GM12891 (cell line): ENCODE measurements at regions not wholly inside any gene's neighbourhood (a gene's known extent, or its start where the extent isn't known, plus 50 kb on each side); places are given as distances from the start of the nearest gene placed in this dataset.

ENCODE experiments used
- DNase-seq: peaks from one replicate; pipeline ENCODE4 v3.0.0; 2011; ENCODE audit warnings: low spot score; ENCODE audit not compliant: insufficient read length
- FAIRE-seq: peaks from 2 replicates; lab custom pipeline; 2011; peaks lifted over from hg19 to GRCh38; lab: Jason Lieb, UNC
- PAX5 ChIP-seq: IDR thresholded peaks from 2 replicates; pipeline ENCODE4 v1.6.1; 2011; ENCODE audit warnings: low read length, moderate library complexity, mild to moderate bottlenecking; ENCODE audit not compliant: insufficient read depth, severe bottlenecking
- POLR2A ChIP-seq: IDR thresholded peaks from 2 replicates; pipeline ENCODE4 v1.6.1; 2011; ENCODE audit warnings: low read depth, low read length, control low read depth
- POLR2AphosphoS5 ChIP-seq: IDR thresholded peaks from 2 replicates; pipeline ENCODE4 v1.6.1; 2011; ENCODE audit warnings: low read depth, low read length, control low read depth
- POU2F2 ChIP-seq: IDR thresholded peaks from 2 replicates; pipeline ENCODE4 v1.6.1; 2011; ENCODE audit warnings: low read depth, mild to moderate bottlenecking, control low read depth, low read length, moderate library complexity
- SPI1 ChIP-seq: IDR thresholded peaks from 2 replicates; pipeline ENCODE4 v1.6.1; 2011; ENCODE audit warnings: low read depth, low read length, control low read depth
- TAF1 ChIP-seq: IDR thresholded peaks from 2 replicates; pipeline ENCODE4 v1.6.1; 2011; ENCODE audit warnings: low read depth, low read length, control low read depth

DNA sequence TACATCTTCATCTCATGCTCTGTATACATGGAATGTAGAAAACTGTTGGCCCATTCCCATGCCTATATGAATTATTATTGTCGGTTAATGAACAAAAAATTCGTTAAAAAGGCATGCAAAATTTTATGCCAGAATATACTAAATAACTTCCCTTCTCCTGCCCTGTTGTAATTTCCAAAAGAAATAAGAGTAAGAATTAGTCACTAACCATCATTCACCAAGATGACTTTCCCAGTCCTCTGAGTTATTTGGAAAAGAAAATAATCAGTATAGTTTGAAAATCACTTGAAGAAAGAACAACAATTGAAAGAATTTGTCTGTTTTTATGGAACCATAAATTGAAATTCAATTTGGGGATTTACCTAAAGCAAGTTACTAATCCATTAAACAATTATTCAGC lies 1149.1 kb upstream of the RAG2 start:
- no peak for TF ChIP-seq TAF1
- TF ChIP-seq SPI1: no peak
- no peak for TF ChIP-seq POU2F2
- TF ChIP-seq PAX5: no peak
- TF ChIP-seq POLR2A: no peak
- TF ChIP-seq POLR2AphosphoS5: no peak
- DNase-seq (no peak), FAIRE-seq (no peak)

DNA sequence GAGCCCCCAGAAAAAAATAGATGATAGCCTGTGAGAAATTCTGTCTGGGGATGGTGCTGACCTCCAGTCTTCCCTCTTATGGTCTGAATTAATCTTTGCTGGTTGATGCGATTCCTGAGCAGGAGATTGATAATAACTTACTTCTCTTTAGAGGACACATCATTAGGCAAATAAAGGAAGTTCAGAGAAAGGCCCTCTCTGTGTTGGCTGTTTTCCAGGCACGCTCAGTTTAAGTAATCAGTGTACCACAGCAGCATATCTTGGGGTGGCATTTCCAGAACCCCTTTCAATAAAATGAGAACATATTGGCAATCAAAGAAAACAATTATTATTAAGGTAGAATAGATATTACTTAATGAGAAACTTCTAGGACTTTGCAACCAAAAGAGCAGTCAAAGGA lies 1129.3 kb upstream of the RAG2 start:
- DNase-seq (no peak), FAIRE-seq (no peak)
- TF ChIP-seq POLR2A: no peak

DNA sequence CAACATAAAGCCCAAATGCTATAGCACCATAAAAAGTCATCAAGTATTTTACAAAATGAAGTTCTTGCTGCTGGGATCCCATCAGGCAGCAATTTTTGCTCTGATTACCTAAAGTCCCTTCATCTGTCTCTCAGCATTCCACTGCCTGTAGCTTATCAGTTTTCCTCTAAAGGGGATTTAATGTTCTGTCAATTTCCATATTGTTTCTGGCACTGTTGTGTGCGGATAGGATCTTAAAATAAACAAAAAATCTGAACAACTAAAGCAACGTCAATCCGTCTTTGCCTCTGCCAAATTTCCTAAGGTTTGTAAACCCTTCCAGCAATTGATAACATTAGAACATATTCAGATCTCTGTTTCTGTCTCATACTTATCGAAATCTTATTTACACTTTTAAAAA lies 1126.3 kb upstream of the RAG2 start:
- FAIRE-seq: no peak
- TF ChIP-seq PAX5 (no peak), SPI1 (no peak), POLR2AphosphoS5 (no peak), POU2F2 (no peak), TAF1 (no peak), POLR2A (no peak)
- DNase-seq: no peak

DNA sequence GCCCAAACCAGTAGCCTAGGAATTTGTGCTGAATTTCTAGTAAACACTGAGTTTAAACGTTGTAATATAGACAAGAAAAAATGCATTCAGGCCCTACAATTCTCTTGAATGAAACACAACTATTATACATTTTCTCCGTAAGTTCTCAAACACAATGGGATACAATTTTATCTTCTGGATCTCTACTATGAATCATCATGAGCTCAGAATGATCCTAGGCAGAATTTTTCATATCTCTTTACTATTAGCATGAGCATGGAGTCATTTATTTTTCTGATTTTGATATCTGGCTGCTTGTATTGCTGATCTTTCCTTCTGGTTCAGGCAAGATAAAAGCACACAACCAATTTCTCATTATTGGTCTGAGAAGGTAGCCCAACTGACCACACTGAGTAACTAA lies 1123.4 kb upstream of the RAG2 start:
- FAIRE-seq (no peak), DNase-seq (no peak)
- TF ChIP-seq TAF1 (no peak), POLR2A (no peak), PAX5 (no peak), SPI1 (no peak), POU2F2 (no peak), POLR2AphosphoS5 (no peak)

DNA sequence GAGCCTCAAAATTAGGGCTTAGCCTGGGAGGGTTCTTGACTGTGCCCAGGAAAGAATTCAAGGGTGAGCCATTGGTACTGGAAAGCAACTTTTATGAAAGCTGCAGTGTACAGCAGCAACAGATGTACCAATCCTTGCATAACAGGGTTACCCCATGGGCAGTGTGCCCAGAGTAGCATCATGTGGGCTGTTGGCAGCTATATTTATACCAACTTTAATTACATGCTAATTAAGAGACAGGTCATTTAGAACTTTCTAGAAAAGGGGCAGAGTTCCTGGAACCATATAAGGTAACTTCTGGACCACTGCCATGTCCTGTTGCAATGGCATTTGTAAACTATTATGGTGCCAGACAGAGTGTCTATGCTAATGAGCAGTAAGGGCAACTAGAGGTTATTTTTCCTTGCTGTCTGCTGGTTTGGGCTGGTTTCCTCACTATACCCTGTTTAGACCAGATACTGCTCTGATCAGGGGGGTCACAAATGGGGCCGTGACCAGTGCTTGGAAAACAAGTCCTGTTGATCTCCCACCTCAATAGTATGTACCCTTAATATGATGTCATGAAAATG lies 1120.5 kb upstream of the RAG2 start:
- TF ChIP-seq SPI1 (no peak), POLR2AphosphoS5 (no peak), POU2F2 (no peak), TAF1 (no peak), POLR2A (no peak), PAX5 (no peak)
- DNase-seq (no peak), FAIRE-seq (no peak)

DNA sequence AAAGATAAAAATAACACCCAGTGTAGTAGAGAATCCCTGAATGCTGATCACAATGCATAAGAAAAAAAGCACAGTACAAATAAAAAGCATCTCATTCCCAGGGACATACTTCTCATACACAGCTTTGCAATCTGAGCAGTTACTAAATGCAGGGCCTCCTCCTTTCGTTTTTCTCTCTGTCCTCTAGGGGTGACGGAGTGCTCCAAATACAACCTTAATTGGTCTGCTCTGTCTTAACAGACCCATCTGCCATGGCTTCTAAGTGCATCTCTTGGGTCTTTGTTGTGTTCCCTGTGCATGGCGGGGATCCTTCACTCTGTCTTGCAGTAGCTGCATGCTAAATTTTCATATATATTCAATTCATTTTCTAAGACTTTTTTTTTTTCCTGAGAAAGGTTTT lies 1114.2 kb upstream of the RAG2 start:
- DNase-seq (no peak), FAIRE-seq (no peak)
- no peak for TF ChIP-seq POLR2A
- no peak for TF ChIP-seq TAF1
- no peak for TF ChIP-seq SPI1
- no peak for TF ChIP-seq POLR2AphosphoS5
- no peak for TF ChIP-seq POU2F2
- TF ChIP-seq PAX5: no peak

DNA sequence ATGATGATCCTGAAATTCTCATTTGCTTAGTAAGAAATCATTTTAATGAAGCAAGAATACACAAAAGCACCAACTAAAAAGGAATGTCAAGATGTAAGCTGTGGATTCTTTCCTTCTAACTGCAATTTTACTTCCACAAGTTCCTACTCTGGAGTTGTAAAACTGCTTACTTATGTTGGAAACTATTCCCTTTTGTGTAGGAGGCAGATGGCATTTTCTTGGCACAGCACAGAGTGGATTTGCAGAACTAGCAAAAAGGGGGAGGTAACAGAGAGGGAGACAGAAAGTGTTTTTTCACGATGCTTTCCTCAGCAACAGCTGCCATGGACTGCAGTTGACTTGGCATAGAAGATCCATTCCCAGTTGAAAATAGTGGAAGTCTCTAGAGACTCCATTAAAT lies 1112.0 kb upstream of the RAG2 start:
- no peak for FAIRE-seq
- DNase-seq: no peak
- no peak for TF ChIP-seq TAF1
- no peak for TF ChIP-seq PAX5
- no peak for TF ChIP-seq POU2F2
- no peak for TF ChIP-seq POLR2A
- TF ChIP-seq SPI1: no peak
- no peak for TF ChIP-seq POLR2AphosphoS5

DNA sequence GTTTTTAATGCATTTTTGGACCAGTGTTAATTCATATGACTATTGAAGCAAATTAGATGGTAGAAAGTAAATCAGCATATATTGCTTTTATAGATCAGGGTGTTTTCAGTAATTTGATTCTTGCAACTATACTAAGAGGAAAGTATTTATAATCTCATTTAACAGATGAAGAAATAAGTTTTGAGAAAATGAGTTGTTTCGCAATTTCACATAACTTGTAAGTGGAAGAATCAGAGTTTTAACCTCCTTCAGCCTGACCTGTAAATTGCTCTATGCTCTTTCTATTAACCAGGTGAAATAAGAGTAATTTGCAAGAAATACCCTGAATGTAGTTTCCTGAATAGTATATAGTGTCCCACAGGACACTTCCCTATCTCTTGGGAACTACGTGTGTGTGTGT lies 1106.8 kb upstream of the RAG2 start:
- FAIRE-seq (no peak), DNase-seq (no peak)
- TF ChIP-seq POU2F2: no peak
- no peak for TF ChIP-seq PAX5
- no peak for TF ChIP-seq TAF1
- no peak for TF ChIP-seq SPI1
- TF ChIP-seq POLR2A: no peak
- TF ChIP-seq POLR2AphosphoS5: no peak

DNA sequence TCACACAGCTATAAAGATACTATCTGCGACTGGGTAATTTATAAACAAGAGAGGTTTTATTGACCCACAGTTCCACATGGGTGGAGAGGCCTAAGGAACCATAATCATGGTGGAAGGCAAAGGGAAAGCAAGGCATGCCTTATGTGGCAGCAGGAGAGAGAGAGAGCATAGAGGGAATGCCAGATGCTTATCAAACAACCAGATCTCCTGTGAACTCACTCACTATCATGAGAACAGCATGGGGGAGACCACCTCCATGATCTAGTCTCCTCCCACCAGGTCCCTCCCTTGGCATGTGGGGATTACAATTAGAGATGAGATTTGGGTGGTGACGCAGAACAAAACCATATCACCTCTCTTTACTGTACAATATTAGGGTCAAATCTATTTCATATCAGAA lies 1101.6 kb upstream of the RAG2 start:
- DNase-seq (no peak), FAIRE-seq (no peak)
- TF ChIP-seq PAX5: no peak
- TF ChIP-seq SPI1: no peak
- no peak for TF ChIP-seq POLR2A
- TF ChIP-seq POU2F2: no peak
- TF ChIP-seq TAF1: no peak
- no peak for TF ChIP-seq POLR2AphosphoS5

DNA sequence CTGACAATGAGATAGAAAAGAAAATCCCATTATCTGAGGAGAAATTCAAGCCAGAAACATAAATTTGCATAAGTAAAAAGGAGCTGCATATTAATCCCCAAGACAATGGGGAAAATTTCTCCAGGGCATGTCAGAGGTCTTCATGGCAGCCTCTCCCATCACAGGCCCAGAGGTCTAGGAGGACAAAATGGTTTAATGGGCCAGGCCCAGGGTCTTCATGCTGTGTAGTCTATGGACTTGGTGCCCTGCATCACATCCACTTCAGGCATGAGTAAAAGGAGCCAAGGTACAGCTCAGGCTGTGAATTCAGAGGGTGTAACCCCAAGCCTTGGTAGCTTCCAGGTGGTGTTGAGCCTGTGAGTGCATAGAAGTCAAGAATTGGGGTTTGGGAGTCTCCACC lies 1097.2 kb upstream of the RAG2 start:
- FAIRE-seq (no peak), DNase-seq (no peak)
- no peak for TF ChIP-seq SPI1
- TF ChIP-seq PAX5: no peak
- TF ChIP-seq POLR2AphosphoS5: no peak
- no peak for TF ChIP-seq TAF1
- TF ChIP-seq POU2F2: no peak
- TF ChIP-seq POLR2A: no peak
